IMR-90 (cell line): ENCODE measurements at regions not wholly inside any gene's neighbourhood (a gene's known extent, or its start where the extent isn't known, plus 50 kb on each side); places are given as distances from the start of the nearest gene placed in this dataset.

Experiments used
- ATAC-seq: fragments of 200-7000 bp; cut with Tn5 transposase; 2 replicates; pipeline ENCODE4 v1.9.1; 2020; ENCODE audit warnings: low read depth, mild to moderate bottlenecking, moderate library complexity
- BruUV-seq: library from RNA; stranded (reverse); fragments of 400-500 nt; replicated peaks from 2 replicates; lab custom pipeline; 2021; lab: Mats Ljungman, UMichigan
- CTCF ChIA-PET: fragments of 300-600 bp; formaldehyde crosslinking; extraction: SDS; loops from one replicate; lab custom pipeline; 2021; ENCODE audit warnings: antibody characterized with exemption; lab: Yijun Ruan, JAX
- POLR2A ChIA-PET: fragments of 300-600 bp; sonication (Branson Sonifier 250); formaldehyde crosslinking; loops from one replicate; lab custom pipeline; 2022; ENCODE audit warnings: antibody characterized with exemption; ENCODE audit not compliant: unreplicated experiment; lab: Charles Lee
- DNase-seq: peaks from one replicate; pipeline ENCODE4 v3.0.0; 2013
- H2AFZ ChIP-seq: replicated peaks from 2 replicates; pipeline ENCODE3; 2013; ENCODE audit warnings: low read length, mild to moderate bottlenecking; ENCODE audit not compliant: poor library complexity
- H2AK5ac ChIP-seq: 2 replicates; pipeline ENCODE4 v1.6.1; 2013; ENCODE audit warnings: low read depth, low read length, inconsistent platforms
- H2AK9ac ChIP-seq: replicated peaks from 2 replicates; pipeline ENCODE3; 2013; ENCODE audit warnings: mild to moderate bottlenecking, low read depth, low read length, moderate library complexity; ENCODE audit not compliant: poor library complexity
- H2BK120ac ChIP-seq: 2 replicates; pipeline ENCODE4 v1.6.1; 2013; ENCODE audit warnings: low read depth, low read length, inconsistent platforms
- H2BK15ac ChIP-seq: 3 replicates; pipeline ENCODE4 v1.6.1; 2013; ENCODE audit warnings: low read depth, low read length, inconsistent platforms
- H2BK20ac ChIP-seq: 2 replicates; pipeline ENCODE4 v1.6.1; 2013; ENCODE audit warnings: low read depth, mild to moderate bottlenecking, inconsistent platforms, low read length, moderate library complexity
- H2BK5ac ChIP-seq: 2 replicates; pipeline ENCODE4 v1.6.1; 2013; ENCODE audit warnings: mild to moderate bottlenecking, low read depth, low read length, inconsistent platforms; ENCODE audit not compliant: poor library complexity, severe bottlenecking
- H3K14ac ChIP-seq: replicated peaks from 2 replicates; pipeline ENCODE4 v1.6.1; 2013; ENCODE audit warnings: low read depth, low read length, inconsistent platforms
- H3K18ac ChIP-seq: 2 replicates; pipeline ENCODE4 v1.6.1; 2013; ENCODE audit warnings: low read depth, low read length, control low read depth
- H3K23ac ChIP-seq: 2 replicates; pipeline ENCODE4 v1.6.1; 2013; ENCODE audit warnings: low read depth, low read length, inconsistent platforms
- H3K27ac ChIP-seq: 2 replicates; pipeline ENCODE4 v1.5.1; 2013; ENCODE audit warnings: mild to moderate bottlenecking, control low read depth, low read length; ENCODE audit not compliant: insufficient read depth
- H3K27me3 ChIP-seq: 2 replicates; pipeline ENCODE4 v1.6.1; 2013; ENCODE audit warnings: low read length; ENCODE audit not compliant: control insufficient read depth, insufficient read depth
- H3K36me3 ChIP-seq: 2 replicates; pipeline ENCODE4 v1.6.1; 2013; ENCODE audit warnings: low read length, mixed read lengths; ENCODE audit not compliant: control insufficient read depth, insufficient read depth
- H3K4ac ChIP-seq: 2 replicates; pipeline ENCODE4 v1.6.1; 2013; ENCODE audit warnings: low read depth, low read length, inconsistent platforms
- H3K4me1 ChIP-seq: 2 replicates; pipeline ENCODE4 v1.6.1; 2013; ENCODE audit warnings: low read length, mixed read lengths; ENCODE audit not compliant: control insufficient read depth, insufficient read depth
- H3K4me2 ChIP-seq: 2 replicates; pipeline ENCODE4 v1.6.1; 2013; ENCODE audit warnings: low read depth, mild to moderate bottlenecking, control low read depth, low read length, moderate library complexity
- H3K4me3 ChIP-seq: 2 replicates; pipeline ENCODE4 v1.5.1; 2013; ENCODE audit warnings: low read depth, mild to moderate bottlenecking, control low read depth, low read length, moderate library complexity; ENCODE audit not compliant: insufficient read depth
- H3K56ac ChIP-seq: 2 replicates; pipeline ENCODE4 v1.6.1; 2013; ENCODE audit warnings: low read length, inconsistent platforms; ENCODE audit not compliant: insufficient read depth; ENCODE audit errors: extremely low read depth
- H3K79me1 ChIP-seq, 2 experiments: 2 replicates each; pipeline ENCODE4 v1.6.1; 2013; ENCODE audit warnings: low read length in 2 of 2, inconsistent platforms in 1 of 2, low read depth in 1 of 2
- H3K9ac ChIP-seq: 2 replicates; pipeline ENCODE4 v1.6.1; 2013; ENCODE audit warnings: low read depth, low read length, control low read depth
- H3K9me1 ChIP-seq: 2 replicates; pipeline ENCODE4 v1.6.1; 2013; ENCODE audit warnings: low read length, inconsistent platforms; ENCODE audit not compliant: insufficient read depth
- H3K9me3 ChIP-seq: 2 replicates; pipeline ENCODE4 v1.6.1; 2013; ENCODE audit warnings: low read length; ENCODE audit not compliant: control insufficient read depth, insufficient read depth
- H4K20me1 ChIP-seq: 2 replicates; pipeline ENCODE4 v1.6.1; 2013; ENCODE audit warnings: low read length, inconsistent platforms; ENCODE audit not compliant: insufficient read depth
- H4K5ac ChIP-seq: 2 replicates; pipeline ENCODE4 v1.6.1; 2013; ENCODE audit warnings: mild to moderate bottlenecking, low read depth, low read length, control low read depth
- H4K8ac ChIP-seq, 2 experiments: 2 replicates each; pipeline ENCODE4 v1.6.1; 2013; ENCODE audit warnings: low read depth in 2 of 2, low read length in 2 of 2, control low read depth in 1 of 2, inconsistent platforms in 1 of 2
- H4K91ac ChIP-seq: 2 replicates; pipeline ENCODE4 v1.6.1; 2013; ENCODE audit warnings: low read depth, low read length, inconsistent platforms; ENCODE audit not compliant: insufficient read depth
- BHLHE40 ChIP-seq: fragments of 150-350 bp; IDR thresholded peaks from 2 replicates; pipeline ENCODE4 v1.6.1; 2016; ENCODE audit warnings: mild to moderate bottlenecking, low read depth, low read length
- CEBPB ChIP-seq: IDR thresholded peaks from 2 replicates; pipeline ENCODE4 v1.6.1; 2012; ENCODE audit warnings: low read depth, low read length, improper control_type of control experiment
- CHD1 ChIP-seq: IDR thresholded peaks from 2 replicates; pipeline ENCODE4 v1.6.1; 2012; ENCODE audit warnings: low read depth, low read length, improper control_type of control experiment
- MAFK ChIP-seq: IDR thresholded peaks from 2 replicates; pipeline ENCODE4 v1.6.1; 2012; ENCODE audit warnings: low read depth, low read length, improper control_type of control experiment
- MXI1 ChIP-seq: IDR thresholded peaks from 2 replicates; pipeline ENCODE4 v1.6.1; 2012; ENCODE audit warnings: low read depth, mild to moderate bottlenecking, low read length, moderate library complexity, borderline replicate concordance
- NFE2L2 ChIP-seq: fragments of 150-350 bp; IDR thresholded peaks from 2 replicates; pipeline ENCODE4 v1.6.1; 2016; ENCODE audit warnings: low read depth, mild to moderate bottlenecking, low read length
- POLR2A ChIP-seq: IDR thresholded peaks from 2 replicates; pipeline ENCODE4 v1.6.1; 2012; ENCODE audit warnings: mild to moderate bottlenecking, low read depth, low read length
- RCOR1 ChIP-seq: IDR thresholded peaks from 2 replicates; pipeline ENCODE4 v1.6.1; 2012; ENCODE audit warnings: mild to moderate bottlenecking, low read length, improper control_type of control experiment; ENCODE audit not compliant: insufficient replicate concordance
- SMC3 ChIP-seq: fragments of 150-350 bp; IDR thresholded peaks from 2 replicates; pipeline ENCODE4 v1.6.1; 2016; ENCODE audit warnings: low read depth, mild to moderate bottlenecking, antibody characterized with exemption, low read length, moderate library complexity
- WGBS, 2 experiments: methylation state at CpG; one replicate each; pipeline versions ENCODE4 v1.1.5 to v1.1.7; 2013; ENCODE audit warnings: missing lambda C conversion rate in 2 of 2; ENCODE audit not compliant: insufficient read length in 1 of 2; ENCODE audit errors: extremely low coverage in 2 of 2; 5-methylcytosine and 5-hydroxymethylcytosine counted together
- dilution Hi-C: fragments of 300-500 bp; cut with HindIII; formaldehyde crosslinking; loops from one replicate; pipeline ENCODE4 v1.14.3; 2018; ENCODE audit warnings: low sequenced_read_pairs; ENCODE audit not compliant: unreplicated experiment
- in situ Hi-C: fragments of 300-500 bp; cut with MboI; formaldehyde crosslinking; loops from 3 replicates; pipeline ENCODE4 v1.14.3; 2019; ENCODE audit warnings: low sequenced_read_pairs, inconsistent platforms, mixed read lengths
- intact Hi-C: fragments of 100-400 bp; cut with micrococcal nuclease; formaldehyde crosslinking; loops from 2 replicates; pipeline ENCODE4 v1.10.0; 2022
- TF ChIP-seq, protein P1 (sequence below): conservative IDR thresholded peaks from 2 replicates; pipeline ENCODE4 v1.5.1; 2012; ENCODE audit warnings: mild to moderate bottlenecking, low read depth, low read length, improper control_type of control experiment

DNA sequence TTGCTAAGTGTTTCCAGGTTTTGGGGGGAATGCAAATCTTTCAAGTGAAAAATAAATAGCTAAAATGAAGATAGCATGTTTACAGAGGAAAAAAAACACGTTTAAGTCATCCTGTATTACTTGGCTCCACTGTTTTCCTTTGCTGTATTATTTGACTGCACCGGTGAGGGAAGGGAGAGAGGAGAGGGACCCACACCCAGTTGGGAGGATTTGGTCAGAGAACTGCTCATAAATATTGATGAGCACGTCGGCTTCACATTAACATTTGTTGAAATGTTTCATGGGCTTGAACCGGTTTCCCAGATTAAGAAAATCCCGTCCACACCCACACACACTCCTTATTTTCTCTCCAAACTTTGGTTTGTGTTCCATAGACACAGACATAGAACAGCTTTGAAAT is 493.8 kb upstream of the MGMT start:
- in situ Hi-C loops, result no loop called here
- H2BK5ac ChIP-seq, result no peak overlapping the region
- ATAC-seq, result no peak

More for the DNA sequence above, 493.8 kb upstream of the MGMT start:
- BruUV-seq, result no TSS peak
- no peaks in the 10 kb centered on the region for H3K27me3 ChIP-seq
- H3K4ac ChIP-seq, result no peak overlapping the region
- POLR2A ChIA-PET, result no interaction called here
- no peak overlapping the region for H2AK9ac ChIP-seq
- no peaks in the 10 kb centered on the region for H3K36me3 ChIP-seq
- no peak overlapping the region for H3K9ac ChIP-seq
- no peak overlapping the region for H3K56ac ChIP-seq
- no peaks in the 10 kb centered on the region for H3K79me1 ChIP-seq
- no peak overlapping the region for H2BK120ac ChIP-seq
- intact Hi-C loops (no loop called here), dilution Hi-C loops (no loop called here)
- peaks cover 28% of the 10 kb centered on the region for H3K9me3 ChIP-seq
- no peak overlapping the region for H3K14ac ChIP-seq
- DNase-seq, result no peak
- 27% methylated on average over 2 of the region's 6 CpGs; no CpG with 5 or more reads in 1 of the 2 experiments for WGBS, 2 experiments
- no peak overlapping the region for H3K18ac ChIP-seq
- H3K23ac ChIP-seq, result no peak overlapping the region
- no peak overlapping the region for H2BK20ac ChIP-seq
- no peak overlapping the region for H4K5ac ChIP-seq
- H3K27ac ChIP-seq, result no peak overlapping the region
- H3K4me1 ChIP-seq, result no peaks in the 10 kb centered on the region
- H4K20me1 ChIP-seq, result no peaks in the 10 kb centered on the region
- H4K91ac ChIP-seq, result no peak overlapping the region
- no peak overlapping the region for H2BK15ac ChIP-seq
- H4K8ac ChIP-seq, result no peak overlapping the region
- CTCF ChIA-PET, result no interaction called here
- no peak overlapping the region for H3K4me2 ChIP-seq
- TF ChIP-seq CHD1 (no peak), POLR2A (no peak), MAFK (no peak), CEBPB (no peak), MXI1 (no peak), SMC3 (no peak), BHLHE40 (no peak), NFE2L2 (no peak), RCOR1 (no peak)
- TF ChIP-seq, protein P1, sequence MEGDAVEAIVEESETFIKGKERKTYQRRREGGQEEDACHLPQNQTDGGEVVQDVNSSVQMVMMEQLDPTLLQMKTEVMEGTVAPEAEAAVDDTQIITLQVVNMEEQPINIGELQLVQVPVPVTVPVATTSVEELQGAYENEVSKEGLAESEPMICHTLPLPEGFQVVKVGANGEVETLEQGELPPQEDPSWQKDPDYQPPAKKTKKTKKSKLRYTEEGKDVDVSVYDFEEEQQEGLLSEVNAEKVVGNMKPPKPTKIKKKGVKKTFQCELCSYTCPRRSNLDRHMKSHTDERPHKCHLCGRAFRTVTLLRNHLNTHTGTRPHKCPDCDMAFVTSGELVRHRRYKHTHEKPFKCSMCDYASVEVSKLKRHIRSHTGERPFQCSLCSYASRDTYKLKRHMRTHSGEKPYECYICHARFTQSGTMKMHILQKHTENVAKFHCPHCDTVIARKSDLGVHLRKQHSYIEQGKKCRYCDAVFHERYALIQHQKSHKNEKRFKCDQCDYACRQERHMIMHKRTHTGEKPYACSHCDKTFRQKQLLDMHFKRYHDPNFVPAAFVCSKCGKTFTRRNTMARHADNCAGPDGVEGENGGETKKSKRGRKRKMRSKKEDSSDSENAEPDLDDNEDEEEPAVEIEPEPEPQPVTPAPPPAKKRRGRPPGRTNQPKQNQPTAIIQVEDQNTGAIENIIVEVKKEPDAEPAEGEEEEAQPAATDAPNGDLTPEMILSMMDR, result no peak
- no peak overlapping the region for H3K4me3 ChIP-seq
- no peak overlapping the region for H2AFZ ChIP-seq
- no peak overlapping the region for H2AK5ac ChIP-seq
- H3K9me1 ChIP-seq, result no peaks in the 10 kb centered on the region
